Femur (tissue), 1 donor: ENCODE measurements at regions not wholly inside any gene's neighbourhood (a gene's known extent, or its start where the extent isn't known, plus 50 kb on each side); places are given as distances from the start of the nearest gene placed in this dataset.
"Not testable (repeated sequence)": the region's sequence is repeated elsewhere in the genome, so short reads cannot be mapped to it uniquely, and the experiment has no call there.

Source experiments
- DNase-seq: peaks from one replicate; pipeline ENCODE4 v3.0.0-alpha.2; 2017

DNA sequence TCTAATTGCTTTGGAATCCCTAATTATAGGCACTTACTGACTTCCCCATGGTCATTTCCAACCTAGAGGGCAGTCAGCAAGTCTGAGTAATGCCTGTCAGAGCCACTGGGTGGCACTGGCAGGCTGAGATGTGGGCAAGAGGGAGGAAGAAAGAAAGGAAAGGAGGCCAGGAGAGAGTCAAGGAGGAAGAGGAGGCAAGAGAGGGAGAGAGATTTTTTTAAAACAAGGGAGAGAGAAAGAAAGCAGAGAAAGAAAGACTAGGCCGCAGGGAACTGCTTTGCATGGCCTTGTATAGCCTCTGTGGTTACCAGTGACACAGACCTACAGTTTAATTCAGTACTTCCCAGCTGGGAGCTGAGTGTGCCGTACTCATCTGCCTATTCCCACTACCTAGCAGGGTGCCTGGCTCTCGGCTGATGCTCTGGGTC, 210.4 kb upstream of the ADO start:
- DNase-seq: peak; percentile 57

DNA sequence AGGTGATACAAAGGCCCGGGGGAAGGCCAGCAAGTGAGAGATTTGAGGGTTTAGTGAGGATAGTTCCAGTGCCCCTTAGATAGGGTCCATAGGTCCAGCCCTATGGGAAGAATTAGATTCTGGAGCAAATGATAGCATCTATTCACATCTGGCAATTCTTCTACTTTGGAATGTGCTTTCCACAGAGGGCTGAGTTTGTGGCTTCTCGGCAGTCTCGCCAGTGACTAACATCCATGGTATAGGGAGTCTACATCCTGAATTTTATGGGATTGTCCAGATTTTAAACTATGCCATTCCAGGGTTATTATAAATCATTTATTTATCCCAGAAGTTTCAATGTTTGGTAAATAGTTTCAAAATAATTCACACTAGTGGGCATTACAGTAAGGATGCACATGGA, 207.3 kb upstream of the ADO start:
- DNase-seq: no peak

DNA sequence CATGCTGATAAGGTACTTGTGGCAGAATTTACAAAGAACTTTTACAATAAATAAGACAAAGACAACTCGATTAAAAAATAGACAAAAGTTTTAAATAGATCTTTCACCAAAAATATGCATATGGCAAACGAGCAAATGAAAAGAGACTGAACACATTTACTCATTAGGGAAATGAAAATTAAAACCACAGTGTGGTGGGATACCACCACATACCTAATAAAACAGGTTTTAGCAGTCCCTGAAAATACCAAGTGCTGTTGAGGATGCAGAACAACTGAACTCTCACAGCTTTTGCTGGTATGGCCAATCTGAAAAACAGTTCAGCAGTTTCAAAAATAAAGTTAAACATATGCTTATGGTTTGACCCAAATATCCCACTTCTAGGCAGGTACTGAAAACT, 205.4 kb upstream of the ADO start:
- no peak for DNase-seq

DNA sequence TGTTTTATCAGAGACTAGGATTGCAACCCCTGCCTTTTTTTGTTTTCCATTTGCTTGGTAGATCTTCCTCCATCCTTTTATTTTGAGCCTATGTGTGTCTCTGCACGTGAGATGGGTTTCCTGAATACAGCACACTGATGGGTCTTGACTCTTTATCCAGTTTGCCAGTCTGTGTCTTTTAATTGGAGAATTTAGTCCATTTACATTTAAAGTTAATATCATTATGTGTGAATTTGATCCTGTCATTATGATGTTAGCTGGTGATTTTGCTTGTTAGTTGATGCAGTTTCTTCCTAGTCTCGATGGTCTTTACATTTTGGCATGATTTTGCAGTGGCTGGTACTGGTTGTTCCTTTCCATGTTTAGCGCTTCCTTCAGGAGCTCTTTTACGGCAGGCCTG, 198.0 kb upstream of the ADO start:
- not testable (repeated sequence) for DNase-seq

DNA sequence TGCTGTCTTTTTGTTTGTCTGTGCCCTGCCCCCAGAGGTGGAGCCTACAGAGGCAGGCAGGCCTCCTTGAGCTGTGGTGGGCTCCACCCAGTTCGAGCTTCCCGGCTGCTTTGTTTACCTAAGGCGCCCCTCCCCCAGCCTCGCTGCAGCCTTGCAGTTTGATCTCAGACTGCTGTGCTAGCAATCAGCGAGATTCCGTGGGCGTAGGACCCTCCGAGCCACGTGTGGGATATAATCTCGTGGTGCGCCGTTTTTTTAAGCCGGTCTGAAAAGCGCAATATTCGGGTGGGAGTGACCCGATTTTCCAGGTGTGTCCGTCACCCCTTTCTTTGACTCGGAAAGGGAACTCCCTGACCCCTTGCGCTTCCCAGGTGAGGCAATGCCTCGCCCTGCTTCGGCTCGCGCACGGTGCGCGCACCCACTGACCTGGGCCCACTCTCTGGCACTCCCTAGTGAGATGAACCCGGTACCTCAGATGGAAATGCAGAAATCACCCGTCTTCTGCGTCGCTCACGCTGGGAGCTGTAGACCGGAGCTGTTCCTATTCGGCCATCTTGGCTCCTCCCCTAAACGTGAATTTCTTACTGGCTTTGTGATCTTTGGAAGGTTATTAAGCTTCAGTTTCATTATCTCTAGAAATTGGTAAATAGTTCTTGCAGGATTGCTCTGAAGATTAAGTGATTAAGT, 196.2 kb upstream of the ADO start:
- DNase-seq: not testable (repeated sequence)

DNA sequence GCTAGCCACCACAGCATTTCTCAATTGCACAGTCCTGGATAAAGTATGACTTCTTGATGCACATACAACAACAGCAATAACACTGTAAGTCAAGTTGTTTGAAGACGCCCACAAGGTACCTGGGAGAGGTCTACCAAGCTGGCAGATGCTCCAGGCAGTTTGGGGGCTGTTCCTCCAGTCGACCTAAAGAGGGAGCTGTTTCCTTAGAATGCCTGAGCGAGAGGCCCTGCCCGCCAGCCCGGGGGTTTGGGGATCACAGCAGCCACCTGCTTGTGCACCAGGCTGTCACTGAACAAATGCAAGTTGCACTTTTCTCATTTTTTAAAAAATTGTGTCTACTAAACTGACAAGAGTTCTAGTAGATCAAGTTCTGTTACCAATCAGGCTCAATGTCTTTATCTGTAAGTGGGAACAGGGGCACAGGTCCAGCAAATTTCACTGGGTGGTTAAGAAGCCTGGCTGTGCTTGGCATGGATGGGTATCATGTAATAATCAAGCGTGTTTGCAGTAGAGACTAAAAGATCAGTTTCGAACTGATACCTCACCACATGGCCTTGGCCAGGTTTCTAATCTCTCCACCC, 193.8 kb upstream of the ADO start:
- DNase-seq: peak; percentile 64

DNA sequence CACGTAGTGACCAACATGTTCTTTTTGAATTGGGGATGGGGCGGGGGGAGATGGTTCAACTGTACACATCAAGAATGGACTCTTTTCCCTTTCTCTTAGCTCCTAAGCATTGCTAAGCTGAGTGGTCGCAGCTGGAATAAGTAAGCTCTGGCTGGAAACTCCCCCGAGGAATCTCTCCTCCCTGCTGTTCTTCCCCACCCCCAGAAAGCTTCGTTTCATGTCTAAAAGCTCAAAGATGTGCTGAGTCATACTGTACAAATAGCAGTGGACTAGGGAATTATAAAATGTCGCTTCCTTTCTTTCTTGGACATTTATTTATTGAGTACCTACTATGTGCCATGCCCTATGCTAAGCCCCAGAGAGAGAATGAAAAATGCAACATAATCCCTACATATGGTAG, 191.1 kb upstream of the ADO start:
- DNase-seq: no peak

DNA sequence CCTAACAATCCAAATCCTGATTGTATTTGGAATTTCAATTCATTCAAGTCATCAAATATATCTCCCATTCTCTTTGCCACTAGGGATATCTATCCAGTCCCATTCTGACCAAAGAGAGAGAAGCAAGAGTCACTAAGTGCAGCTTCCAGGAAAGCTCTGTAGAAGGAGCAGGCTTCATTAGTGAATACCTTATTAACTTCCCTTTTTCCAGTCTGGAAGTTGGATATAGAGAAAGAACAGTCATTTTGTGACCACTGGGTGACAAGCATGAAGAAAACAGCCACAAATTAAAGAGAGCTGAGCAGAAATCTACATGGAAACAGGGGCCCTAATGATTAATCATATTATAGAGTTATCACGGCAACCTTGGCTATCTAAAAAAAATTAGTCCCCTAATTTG, 190.7 kb upstream of the ADO start:
- DNase-seq: no peak

DNA sequence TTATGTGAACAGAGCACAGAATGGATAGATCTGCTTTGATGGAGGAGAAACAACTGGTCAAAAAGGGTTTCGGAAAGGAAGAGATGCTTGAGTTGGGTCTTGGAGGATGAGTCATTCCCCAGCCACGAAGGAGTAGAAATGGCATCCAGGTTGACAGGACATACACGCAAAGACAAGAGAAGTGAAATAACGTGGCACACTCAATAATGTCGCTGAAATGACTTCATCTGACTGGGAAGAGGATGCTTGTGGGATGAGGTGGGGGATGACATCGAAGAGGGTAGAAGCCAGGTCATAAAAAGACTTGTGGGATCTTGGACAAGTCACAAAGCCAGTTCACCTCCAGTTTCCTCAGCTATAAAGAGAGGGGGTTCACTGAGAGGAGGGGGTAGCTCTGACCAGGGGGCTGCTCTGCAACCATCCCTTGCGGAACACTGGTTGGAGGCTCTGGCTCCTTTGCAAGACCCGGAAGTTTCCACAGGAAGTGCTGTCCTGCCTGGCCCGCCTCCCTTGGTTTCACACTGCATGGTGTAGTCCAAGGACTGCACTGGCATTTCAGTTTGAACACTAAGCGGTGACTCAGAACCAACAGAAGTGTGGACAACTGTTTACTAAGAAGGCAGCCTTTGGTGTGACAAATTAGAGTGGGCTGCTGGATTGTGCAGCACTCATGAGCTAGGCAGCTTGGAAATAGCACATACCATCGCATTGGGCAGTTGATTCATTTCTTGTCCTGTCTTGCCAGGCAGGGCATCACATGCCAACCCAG, 189.9 kb upstream of the ADO start:
- no peak for DNase-seq

DNA sequence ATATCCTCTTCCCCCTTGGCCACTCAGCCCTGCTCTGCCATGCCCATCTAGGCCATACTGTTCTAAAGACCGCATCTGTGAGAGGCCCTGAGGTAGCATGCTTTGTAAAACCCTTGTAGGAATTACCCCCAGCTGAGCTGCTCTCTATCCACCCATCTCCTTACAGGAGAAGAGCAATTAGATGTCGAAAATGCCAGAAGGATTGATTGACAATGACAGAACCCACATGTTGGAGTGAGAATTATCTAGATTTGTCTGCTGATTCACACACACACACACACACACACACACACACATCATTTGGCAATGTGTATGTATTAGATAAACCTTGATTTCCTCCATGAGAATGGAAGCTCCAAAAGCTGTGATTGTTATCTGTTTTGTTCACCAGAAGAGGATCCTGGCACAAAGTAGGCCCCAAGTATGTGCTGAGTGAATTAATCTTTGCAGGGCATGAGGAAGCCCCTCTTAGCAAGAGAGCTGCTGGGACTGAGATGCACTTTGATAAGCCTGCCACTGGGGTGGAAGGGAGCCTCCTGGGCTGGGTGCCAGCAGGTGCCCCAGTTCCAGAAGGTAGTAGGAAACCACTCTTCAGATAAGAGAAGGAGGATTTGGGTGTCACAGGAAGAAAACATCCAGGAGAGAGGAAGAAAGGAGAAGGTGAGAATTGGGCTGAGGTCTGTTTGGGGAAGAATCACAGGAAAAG, 187.5 kb upstream of the ADO start:
- no peak for DNase-seq

DNA sequence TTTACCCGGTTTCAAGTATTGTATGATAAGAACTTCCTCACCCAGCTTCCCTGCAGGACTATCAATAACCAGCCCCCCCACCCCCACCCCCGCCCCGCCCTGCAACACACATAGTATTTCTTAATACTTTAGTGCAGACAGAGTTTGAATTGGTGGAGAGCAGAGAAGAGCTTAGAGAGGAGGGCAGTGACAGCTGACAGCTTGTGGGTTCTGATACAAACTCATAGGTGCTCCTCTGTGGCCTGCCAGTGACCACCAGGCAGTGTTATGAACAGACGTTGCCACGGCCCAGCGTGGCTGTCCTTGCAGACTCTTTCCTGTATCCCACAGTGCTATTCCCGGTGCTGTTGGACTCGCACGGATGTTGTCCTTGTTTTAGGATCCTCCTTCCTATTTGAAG, 186.9 kb upstream of the ADO start:
- no peak for DNase-seq

DNA sequence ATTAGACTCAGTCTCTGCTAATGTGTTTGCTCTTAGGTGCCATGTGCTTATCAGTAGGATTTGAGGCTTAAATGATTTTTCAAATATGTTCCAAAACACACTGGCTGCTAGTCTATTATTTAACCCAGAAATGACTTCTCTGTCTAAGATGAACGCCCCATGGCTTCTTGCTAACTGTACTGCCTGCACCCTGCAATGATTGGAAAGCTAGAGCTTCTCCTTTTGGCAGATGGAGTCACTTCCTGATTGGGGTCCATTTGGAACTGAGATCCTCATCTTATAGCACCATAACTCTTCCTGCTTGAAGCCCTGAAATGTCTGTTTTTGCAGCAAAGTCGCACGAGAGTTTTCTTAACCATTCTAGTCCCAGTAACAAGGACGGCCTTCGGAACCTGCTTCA, 186.5 kb upstream of the ADO start:
- DNase-seq: no peak

DNA sequence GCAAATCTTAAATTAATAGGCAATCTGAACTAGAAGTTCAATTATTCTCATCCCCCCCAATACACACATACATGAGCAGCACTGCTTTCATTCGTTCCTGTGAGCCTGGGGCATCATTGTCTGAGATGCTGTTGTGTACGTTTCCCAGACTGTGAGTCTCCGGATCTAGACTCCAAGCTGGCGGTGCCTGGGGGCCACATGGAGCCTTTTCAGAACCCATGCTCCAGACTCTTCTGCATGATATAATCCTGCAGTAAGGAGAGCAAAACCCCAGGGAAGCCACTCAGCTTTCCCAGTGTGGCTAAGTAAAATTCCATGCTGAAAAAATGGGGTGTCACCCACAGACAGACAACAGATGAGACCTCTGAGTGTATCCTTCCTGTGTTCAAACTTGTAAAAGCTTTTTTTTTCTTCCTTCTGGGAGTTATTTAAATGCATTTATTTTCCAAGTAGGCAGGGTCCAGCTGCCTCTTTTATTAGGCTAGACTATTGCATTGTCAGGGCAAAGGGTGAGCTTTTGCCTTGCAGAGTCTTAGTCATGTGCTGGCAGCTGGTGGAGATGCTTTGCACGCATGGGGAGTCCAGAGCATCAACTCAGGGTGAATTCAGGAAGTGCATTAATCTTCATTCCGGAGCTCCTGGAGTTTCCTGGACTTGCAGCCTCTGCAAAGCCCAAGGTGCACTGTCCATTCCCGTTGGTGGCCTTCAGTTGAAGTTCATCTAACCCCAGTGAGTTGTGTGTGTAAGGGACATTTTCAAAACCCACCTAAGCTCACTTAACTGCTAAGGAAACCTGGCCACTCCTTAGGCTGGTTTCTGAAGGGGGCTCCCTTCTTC, 185.7 kb upstream of the ADO start:
- DNase-seq: no peak

DNA sequence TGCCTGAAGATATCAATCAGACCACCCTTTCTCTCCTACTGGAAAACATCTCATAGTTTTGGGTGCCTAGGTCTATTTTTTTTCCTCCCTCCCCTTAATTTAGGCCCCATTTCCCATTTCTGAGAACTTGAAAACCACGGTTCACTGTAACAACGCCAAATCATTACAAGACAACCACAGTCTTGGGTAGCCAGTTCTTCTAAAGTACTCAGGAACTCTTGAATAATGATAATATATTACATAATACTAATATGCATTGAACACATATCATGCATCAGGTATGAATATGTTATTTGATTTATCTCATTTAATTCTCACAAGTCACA, 185.1 kb upstream of the ADO start:
- no peak for DNase-seq

DNA sequence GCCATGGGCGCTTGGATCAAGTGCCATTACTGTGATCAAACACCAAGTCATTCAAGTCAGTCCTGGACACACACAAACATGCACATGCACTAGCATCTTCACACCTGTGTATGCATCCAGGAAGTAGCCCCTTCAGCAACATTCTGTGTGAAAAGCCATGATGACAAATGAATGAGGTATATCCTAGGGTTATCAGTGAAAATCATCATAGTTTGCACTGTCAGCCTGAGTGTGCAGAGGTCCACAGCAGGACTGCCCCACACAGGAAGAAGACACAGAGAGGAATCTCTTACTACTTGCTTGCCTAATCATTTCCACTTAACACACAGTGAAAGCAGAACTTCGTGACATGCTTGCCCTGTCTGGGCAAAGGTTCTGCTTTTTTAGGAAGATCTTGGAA, 184.0 kb upstream of the ADO start:
- DNase-seq: no peak

DNA sequence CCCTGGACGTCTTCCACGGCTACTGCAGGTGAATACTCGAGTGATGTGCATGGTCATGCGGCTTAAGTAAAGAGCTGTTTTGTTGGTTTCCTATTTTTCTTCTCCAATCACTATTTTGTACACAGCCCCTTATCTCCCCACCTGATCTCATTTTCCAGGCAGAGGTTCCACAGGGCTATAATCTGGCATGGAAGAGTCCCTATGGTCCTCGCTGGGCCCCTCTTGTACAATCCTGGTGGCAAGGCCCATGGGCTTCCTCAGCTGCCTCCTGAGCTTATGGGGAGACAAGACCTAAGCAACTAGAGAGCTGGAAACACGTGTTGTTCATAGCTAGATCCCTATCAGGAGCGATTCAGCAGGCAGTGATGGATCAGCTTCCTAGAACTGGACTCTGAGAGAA, 181.3 kb upstream of the ADO start:
- no peak for DNase-seq

DNA sequence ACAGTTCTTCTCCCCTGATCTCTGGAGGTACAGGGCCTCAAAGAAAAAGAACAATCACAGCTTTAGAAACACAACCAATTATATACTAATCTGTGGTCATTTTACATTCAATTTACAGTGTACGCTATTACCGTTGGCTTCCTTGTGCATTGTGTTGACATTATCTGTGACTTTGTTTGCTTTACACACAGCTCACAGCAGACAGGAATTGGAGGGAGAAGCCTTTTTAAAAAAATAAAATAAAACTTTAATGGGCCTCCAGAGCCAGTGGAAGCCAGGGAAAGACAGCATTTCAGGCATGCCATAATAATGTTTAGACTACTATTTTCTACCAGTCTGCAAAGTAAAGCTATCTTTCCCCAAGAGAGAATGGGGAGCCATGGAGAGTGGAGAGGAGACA, 179.0 kb upstream of the ADO start:
- DNase-seq: no peak

DNA sequence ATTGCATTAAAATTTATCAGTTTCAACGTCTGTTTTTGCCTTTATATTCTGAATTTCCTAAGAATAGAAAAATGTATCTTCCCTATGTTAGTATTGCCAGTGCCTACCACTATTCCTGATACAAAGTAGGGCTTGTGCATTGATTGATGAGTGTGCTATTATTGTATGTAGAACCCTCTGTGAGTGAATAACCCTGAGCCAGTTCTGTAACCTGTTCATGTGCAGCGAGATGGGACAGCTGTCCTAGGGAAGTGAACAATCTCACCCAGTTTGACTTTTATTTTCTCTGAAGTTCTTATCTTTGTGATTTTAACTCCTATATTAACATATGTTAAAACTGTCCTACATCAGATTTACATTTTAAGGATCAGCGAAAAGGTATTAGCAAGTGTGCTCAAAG, 178.4 kb upstream of the ADO start:
- DNase-seq: no peak

DNA sequence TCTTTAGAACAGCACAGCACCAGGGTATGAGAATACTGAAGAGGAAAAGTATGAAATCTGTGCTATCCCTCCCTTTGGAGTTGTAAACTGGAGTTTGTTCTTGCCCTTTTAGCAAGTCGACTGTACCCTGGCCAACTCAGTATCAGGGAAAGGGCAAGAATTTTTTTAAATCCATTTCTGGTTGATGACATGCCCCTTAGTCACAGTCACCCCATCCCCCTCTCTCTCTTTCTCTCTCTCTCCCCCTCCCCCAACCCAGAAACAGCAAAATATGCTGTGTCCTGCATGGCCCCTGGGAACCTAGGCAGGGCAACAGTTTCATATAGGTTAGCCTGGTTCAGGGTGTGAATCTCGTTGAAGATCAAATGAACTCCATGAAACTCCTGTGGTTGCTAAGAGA, 177.7 kb upstream of the ADO start:
- no peak for DNase-seq

DNA sequence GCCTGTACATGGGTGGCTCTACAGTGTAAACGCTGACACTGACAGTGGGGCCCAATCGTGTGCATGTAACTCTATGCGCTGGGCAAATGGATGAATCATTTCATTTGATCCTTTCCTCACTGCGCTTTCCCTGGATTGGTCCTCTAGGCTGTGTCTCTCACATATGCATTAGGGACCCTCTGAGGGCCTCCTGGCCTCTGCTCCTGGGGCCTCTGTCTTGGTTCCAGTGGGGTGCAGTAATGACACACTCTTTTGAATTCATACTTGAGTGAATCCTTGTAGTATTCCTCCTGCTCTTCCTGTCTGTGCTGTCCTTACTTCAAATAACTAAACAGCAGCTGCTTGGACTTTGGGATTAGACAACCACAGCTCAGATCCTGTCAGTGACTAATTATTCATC, 176.5 kb upstream of the ADO start:
- DNase-seq: no peak

DNA sequence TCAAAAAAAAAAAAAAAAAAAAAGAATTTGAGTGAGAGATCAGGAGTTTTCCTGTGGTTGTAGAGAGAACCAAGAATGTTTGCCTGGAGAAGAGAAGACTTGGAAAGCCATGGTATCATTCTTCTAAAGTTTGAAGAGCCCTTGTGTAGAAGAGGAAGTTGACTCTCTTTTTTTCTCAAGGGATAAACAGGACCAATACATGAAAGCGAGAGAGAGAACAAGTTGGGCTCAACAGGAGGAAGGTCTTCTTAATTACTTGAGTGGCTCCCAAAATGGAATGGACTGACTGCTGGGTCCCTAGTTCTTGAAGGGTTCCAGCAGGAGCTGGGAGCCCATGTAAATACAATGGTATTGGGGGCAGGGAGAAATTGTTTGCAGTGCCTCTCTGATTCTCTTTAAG, 173.3 kb upstream of the ADO start:
- DNase-seq: no peak

DNA sequence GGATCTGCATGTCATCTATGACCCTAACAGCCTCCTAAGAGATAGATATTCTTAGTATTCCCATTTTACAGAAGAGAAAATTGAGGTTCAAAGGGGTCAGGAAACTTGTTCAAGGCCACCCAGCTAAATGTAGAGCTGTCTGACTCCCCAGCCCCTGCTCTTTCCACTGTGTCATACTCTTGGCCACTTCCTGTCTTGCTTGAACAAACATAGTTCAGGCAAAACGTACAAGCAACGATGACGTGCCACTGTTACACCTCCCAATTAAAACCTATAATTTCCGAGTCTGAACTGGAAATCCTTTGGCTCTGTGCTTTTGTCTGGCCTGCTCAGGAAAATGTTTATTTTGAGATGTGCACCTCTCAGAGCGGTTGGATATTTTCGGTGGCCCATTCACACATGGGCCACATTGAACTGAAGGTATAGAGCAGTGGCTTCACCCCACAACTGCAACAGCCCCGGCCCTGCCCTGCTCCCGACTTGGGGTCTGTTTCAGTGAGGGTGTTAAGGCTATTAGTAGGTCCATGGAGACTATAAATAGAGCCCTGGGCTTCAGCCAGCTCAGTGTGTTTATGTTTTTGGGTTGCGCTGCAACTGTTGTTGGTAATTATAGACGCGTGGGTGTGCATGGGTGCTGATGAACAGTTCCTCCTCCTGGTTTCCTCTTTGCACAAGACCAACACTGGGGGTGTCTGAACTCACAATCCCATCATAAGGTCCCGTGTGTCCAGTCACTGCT, 172.3 kb upstream of the ADO start:
- peak; percentile 72 for DNase-seq
